T47D (cell line): ENCODE measurements at regions not wholly inside any gene's neighbourhood (a gene's known extent, or its start where the extent isn't known, plus 50 kb on each side); places are given as distances from the start of the nearest gene placed in this dataset.
"Not testable (repeated sequence)": the region's sequence is repeated elsewhere in the genome, so short reads cannot be mapped to it uniquely, and the experiment has no call there.

Source experiments
- DNase-seq, 2 experiments: peaks; one replicate each; pipeline versions ENCODE4 v3.0.0 to v3.0.0-alpha.2; 2011 to 2012; ENCODE audit warnings: low read depth in 1 of 2, low spot score in 1 of 2
- JUND ChIP-seq: IDR thresholded peaks from 2 replicates; pipeline ENCODE4 v1.6.1; 2012; ENCODE audit warnings: low read depth
- in situ Hi-C: cut with HindIII; loops from 2 replicates; pipeline ENCODE4 v1.10.0; 2016; ENCODE audit warnings: low sequenced_read_pairs, low pct_unique_long_range_greater_than_20kb

GRCh38 chr15:47124430-47125102 is 592.7 kb upstream of the SEMA6D start:
- no peak for DNase-seq
- in situ Hi-C loops, result no loop called here
- TF ChIP-seq JUND, result no peak

- no peak for TF ChIP-seq JUND
Measured at GRCh38 chr15:47129033-47129432, 588.3 kb upstream of the SEMA6D start.

GRCh38 chr15:47131450-47131849 is 585.9 kb upstream of the SEMA6D start:
- in situ Hi-C loops, DNase-seq: not testable (repeated sequence)

More at GRCh38 chr15:47129033-47129432, 588.3 kb upstream of the SEMA6D start:
- DNase-seq, result no peak
- in situ Hi-C loops, result no loop called here

GRCh38 chr15:47135267-47135666 is 582.0 kb upstream of the SEMA6D start:
- in situ Hi-C loops, result no loop called here
- TF ChIP-seq JUND, result no peak
- DNase-seq, result no peak

- TF ChIP-seq JUND, result no peak
- in situ Hi-C loops, result no loop called here
- DNase-seq, result no peak
Measured at GRCh38 chr15:47136236-47136635, 581.1 kb upstream of the SEMA6D start.

- no peak for DNase-seq
- in situ Hi-C loops, result no loop called here
- no peak for TF ChIP-seq JUND
Measured at GRCh38 chr15:47139965-47140364, 577.3 kb upstream of the SEMA6D start.

GRCh38 chr15:47157827-47158226 is 559.5 kb upstream of the SEMA6D start:
- TF ChIP-seq JUND, result no peak
- no peak for DNase-seq
- in situ Hi-C loops, result no loop called here

- in situ Hi-C loops, result no loop called here
- no peak for TF ChIP-seq JUND
Measured at GRCh38 chr15:47158573-47158972, 558.7 kb upstream of the SEMA6D start.

GRCh38 chr15:47177177-47177576 is 540.1 kb upstream of the SEMA6D start:
- no peak for DNase-seq
- in situ Hi-C loops, result no loop called here
- TF ChIP-seq JUND, result no peak

More at GRCh38 chr15:47158573-47158972, 558.7 kb upstream of the SEMA6D start:
- no peak for DNase-seq

- TF ChIP-seq JUND, result no peak
- DNase-seq, result no peak
- in situ Hi-C loops, result no loop called here
Measured at GRCh38 chr15:47179988-47180387, 537.3 kb upstream of the SEMA6D start.

- in situ Hi-C loops, result no loop called here
- no peak for DNase-seq
- TF ChIP-seq JUND, result no peak
Measured at GRCh38 chr15:47182818-47183217, 534.5 kb upstream of the SEMA6D start.

- in situ Hi-C loops, result no loop called here
- no peak for TF ChIP-seq JUND
- DNase-seq, result no peak
Measured at GRCh38 chr15:47184003-47184907, 533.0 kb upstream of the SEMA6D start.

GRCh38 chr15:47184908-47185801 is 532.1 kb upstream of the SEMA6D start:
- DNase-seq, result no peak
- no peak for TF ChIP-seq JUND
- in situ Hi-C loops, result no loop called here
